ENCODE measurements at regions not wholly inside any gene's neighbourhood (a gene's known extent, or its start where the extent isn't known, plus 50 kb on each side); places are given as distances from the start of the nearest gene placed in this dataset.

- Mint-ChIP-seq H3K36me3 (no peaks in the 10 kb centered on the region), H3K4me1 (no peaks in the 10 kb centered on the region)
These were observed 721.3 kb downstream of the DIAPH3 start for GRCh38 chr13:59442461-59442860.

GRCh38 chr13:59442944-59443486, 720.7 kb downstream of the DIAPH3 start:
- no peak overlapping the region for H3K27ac Mint-ChIP-seq
- no peaks in the 10 kb centered on the region for H3K4me1 Mint-ChIP-seq
- ATAC-seq: no peak
- H3K4me3 Mint-ChIP-seq: no peak overlapping the region
- DNase-seq (ENCODE audit: low spot score in 2 of 2): no peak
- no peaks in the 10 kb centered on the region for H3K9me3 Mint-ChIP-seq
- H3K36me3 Mint-ChIP-seq: no peaks in the 10 kb centered on the region

More at GRCh38 chr13:59442461-59442860, 721.3 kb downstream of the DIAPH3 start:
- DNase-seq (ENCODE audit: low spot score in 2 of 2) (no peak), ATAC-seq (no peak)
- no peak overlapping the region for H3K27ac Mint-ChIP-seq
- H3K9me3 Mint-ChIP-seq: no peaks in the 10 kb centered on the region
- no peak overlapping the region for H3K4me3 Mint-ChIP-seq

- H3K4me1 Mint-ChIP-seq: no peaks in the 10 kb centered on the region
- H3K9me3 Mint-ChIP-seq: no peaks in the 10 kb centered on the region
- no peak overlapping the region for H3K27ac Mint-ChIP-seq
- no peaks in the 10 kb centered on the region for H3K36me3 Mint-ChIP-seq
- H3K4me3 Mint-ChIP-seq: no peak overlapping the region
- no peak for DNase-seq (ENCODE audit: low spot score in 2 of 2)
- no peak for ATAC-seq
These were observed 719.4 kb downstream of the DIAPH3 start for GRCh38 chr13:59444210-59444857.

DNA sequence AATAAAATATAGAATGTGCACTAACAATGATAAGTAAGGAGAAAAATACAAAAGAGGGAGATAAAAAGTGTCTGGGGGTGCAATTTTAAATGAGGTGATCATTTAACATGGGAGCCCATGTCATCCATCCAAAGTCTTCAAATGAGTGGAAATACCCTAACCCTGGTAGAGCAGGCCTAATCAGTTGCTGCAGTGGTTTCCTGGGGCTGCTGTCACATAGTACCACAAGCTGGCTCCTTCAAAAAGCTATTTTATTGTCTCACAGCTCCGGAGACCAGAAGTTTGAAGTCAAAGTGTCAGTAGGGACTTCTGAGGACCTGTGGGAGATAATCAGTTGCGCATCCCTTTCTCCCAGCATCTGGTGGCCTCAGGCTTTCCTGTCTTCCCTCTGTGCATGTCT, 717.9 kb downstream of the DIAPH3 start:
- no peak overlapping the region for H3K4me3 Mint-ChIP-seq
- no peak for DNase-seq (ENCODE audit: low spot score in 2 of 2)
- no peak for ATAC-seq

DNA sequence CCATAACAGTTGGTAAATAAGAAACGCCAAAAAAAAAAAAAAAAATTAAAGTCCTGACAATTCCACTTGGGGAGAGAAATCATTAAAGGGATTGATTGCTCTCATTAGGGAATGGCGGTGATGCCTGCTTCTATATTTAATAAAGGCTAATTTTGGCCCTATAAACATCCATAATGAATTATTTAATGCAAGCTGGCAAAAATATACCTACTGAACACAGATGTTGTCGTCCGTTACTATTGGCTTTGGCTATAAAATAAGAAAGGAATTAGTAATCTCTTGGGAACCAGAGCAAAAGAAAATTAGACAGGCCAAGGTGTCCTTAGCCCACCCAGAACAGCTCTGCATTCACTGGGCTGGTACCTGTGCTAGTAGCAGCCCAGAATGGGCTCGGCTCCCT, 717.3 kb downstream of the DIAPH3 start:
- Mint-ChIP-seq H3K27ac (no peak overlapping the region), H3K4me3 (no peak overlapping the region), H3K4me1 (no peaks in the 10 kb centered on the region), H3K36me3 (no peaks in the 10 kb centered on the region), H3K9me3 (no peaks in the 10 kb centered on the region)
- DNase-seq (ENCODE audit: low spot score in 2 of 2) (no peak), ATAC-seq (no peak)

More for the DNA sequence above, 717.9 kb downstream of the DIAPH3 start:
- no peaks in the 10 kb centered on the region for H3K9me3 Mint-ChIP-seq
- H3K4me1 Mint-ChIP-seq: no peaks in the 10 kb centered on the region
- no peaks in the 10 kb centered on the region for H3K36me3 Mint-ChIP-seq
- H3K27ac Mint-ChIP-seq: no peak overlapping the region

DNA sequence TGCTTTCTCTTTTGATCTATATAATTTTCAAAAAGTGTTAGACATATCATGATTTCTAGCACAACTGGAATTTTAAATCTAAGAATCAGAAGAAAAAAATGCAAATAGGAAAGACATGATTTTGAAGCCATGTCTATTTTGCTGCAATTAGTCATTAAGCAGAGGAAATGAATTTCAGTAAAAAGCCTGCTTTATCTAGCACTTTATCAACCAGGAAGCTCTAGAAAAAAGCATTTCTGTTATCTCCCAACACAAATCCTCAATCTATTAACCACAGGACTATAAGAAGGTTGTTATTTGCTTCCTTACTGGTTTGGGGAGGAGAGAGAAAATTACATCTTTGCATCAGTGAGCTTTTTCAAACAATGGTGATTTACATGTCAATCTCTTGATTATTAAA, 716.7 kb downstream of the DIAPH3 start:
- ATAC-seq (no peak), DNase-seq (ENCODE audit: low spot score in 2 of 2) (no peak)
- Mint-ChIP-seq H3K4me3 (no peak overlapping the region), H3K36me3 (no peaks in the 10 kb centered on the region), H3K27ac (no peak overlapping the region), H3K4me1 (no peaks in the 10 kb centered on the region), H3K9me3 (no peaks in the 10 kb centered on the region)

- Mint-ChIP-seq H3K27ac (no peak overlapping the region), H3K9me3 (no peaks in the 10 kb centered on the region), H3K4me1 (no peaks in the 10 kb centered on the region), H3K36me3 (no peaks in the 10 kb centered on the region), H3K4me3 (no peak overlapping the region)
- ATAC-seq (no peak), DNase-seq (ENCODE audit: low spot score in 2 of 2) (no peak)
These were observed 715.7 kb downstream of the DIAPH3 start for GRCh38 chr13:59447846-59448620.

DNA sequence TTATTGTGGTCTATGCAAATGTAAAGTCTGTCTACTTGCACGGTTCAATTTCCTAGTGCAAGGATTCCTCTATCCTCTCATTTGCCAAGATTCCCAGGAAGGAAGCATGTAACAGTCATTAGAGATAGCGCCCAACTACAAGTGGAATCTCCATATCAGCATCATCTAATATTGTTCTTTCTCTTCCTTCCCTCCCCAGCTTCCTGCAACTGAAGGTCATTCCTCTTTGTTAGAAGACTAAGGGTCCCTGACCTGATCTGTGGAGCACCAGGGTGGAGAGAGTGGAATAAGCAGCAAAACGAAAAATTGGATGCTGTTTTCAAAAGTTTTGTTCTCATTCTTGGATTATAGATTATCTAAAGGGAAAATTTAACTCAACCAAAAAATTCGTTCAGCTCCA, 714.0 kb downstream of the DIAPH3 start:
- Mint-ChIP-seq H3K9me3 (no peaks in the 10 kb centered on the region), H3K4me1 (no peaks in the 10 kb centered on the region), H3K36me3 (no peaks in the 10 kb centered on the region), H3K4me3 (no peak overlapping the region), H3K27ac (no peak overlapping the region)
- ATAC-seq (no peak), DNase-seq (ENCODE audit: low spot score in 2 of 2) (no peak)

DNA sequence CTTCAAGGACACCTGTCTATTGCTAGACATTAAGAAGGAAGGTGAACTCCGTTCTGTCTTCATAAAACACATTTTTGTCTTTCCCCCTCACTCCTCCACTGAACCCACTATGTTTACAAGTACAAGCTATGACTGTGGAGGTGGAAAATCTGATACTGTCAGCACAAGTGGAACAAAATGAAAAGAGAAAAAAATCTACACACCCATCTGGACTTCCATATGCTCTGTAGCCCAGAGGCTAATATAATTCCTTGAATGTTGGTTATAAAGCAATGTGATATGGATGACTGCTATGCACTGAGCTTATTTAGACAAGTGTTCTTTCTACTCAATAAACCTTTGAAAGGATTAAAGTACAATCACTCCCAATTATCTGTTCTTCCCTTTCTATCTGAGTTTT, 713.5 kb downstream of the DIAPH3 start:
- H3K4me3 Mint-ChIP-seq: no peak overlapping the region
- no peaks in the 10 kb centered on the region for H3K4me1 Mint-ChIP-seq
- no peaks in the 10 kb centered on the region for H3K36me3 Mint-ChIP-seq
- DNase-seq (ENCODE audit: low spot score in 2 of 2) (no peak), ATAC-seq (no peak)
- H3K27ac Mint-ChIP-seq: no peak overlapping the region
- H3K9me3 Mint-ChIP-seq: no peaks in the 10 kb centered on the region

DNA sequence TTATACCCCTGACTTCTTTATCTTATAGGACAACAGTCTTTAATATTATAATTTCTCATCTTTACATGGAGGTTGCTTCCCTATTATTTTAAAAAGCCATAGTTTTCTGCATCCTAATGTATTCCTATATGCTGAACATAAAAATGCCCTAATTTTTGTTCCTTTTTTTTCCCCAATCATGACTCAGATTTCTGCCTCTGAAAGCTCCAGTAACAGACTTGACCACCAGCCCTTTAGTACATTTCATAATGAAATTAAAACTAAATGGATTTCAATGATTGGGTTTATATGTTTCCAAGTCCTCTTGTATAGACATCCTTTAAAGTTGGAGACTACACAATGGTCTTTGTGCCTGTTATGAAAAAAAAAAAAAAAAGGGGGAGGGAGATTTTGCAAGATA, 712.5 kb downstream of the DIAPH3 start:
- Mint-ChIP-seq H3K9me3 (no peaks in the 10 kb centered on the region), H3K36me3 (no peaks in the 10 kb centered on the region), H3K4me3 (no peak overlapping the region), H3K27ac (no peak overlapping the region), H3K4me1 (peaks cover 6% of the 10 kb centered on the region)
- DNase-seq (ENCODE audit: low spot score in 2 of 2) (no peak), ATAC-seq (no peak)

DNA sequence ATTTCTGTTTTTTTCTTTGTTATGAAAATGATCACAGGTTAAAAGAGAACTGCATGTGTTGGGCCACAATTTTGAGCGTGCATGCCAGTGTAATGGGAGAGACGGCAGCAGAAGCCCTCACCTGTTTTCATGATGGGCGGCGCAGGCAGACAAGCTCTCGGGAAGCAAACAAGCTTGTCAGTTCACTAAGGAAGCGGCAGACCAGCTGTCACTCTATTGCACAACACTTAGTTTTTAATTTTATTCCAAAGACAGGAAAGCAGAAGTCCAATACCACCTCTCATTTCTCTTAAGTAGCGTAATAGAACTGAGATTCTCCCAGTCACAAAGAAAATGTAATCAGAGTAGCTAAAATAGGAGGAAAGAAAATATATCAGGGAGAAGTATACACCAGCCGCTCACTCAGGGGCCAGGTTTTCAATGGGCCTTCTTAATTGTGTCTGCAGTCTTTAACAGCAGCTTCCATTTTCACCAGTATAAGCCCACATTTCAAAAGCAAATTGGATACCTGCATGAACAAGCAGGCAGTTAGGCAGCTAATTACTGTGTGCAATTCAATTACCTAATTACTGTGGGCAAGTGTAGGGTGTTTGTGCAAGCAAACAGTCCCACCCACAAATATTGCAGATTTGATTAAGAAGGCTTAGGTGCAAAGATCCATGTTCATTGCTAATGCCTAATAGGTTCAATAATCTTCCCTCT, 711.4 kb downstream of the DIAPH3 start:
- Mint-ChIP-seq H3K9me3 (no peaks in the 10 kb centered on the region), H3K36me3 (no peaks in the 10 kb centered on the region), H3K4me3 (no peak overlapping the region), H3K4me1 (peaks cover 6% of the 10 kb centered on the region), H3K27ac (no peak overlapping the region)
- DNase-seq (ENCODE audit: low spot score in 2 of 2) (no peak), ATAC-seq (no peak)

- H3K4me1 Mint-ChIP-seq: peaks cover 16% of the 10 kb centered on the region
- H3K36me3 Mint-ChIP-seq: no peaks in the 10 kb centered on the region
- ATAC-seq: no peak
- no peak overlapping the region for H3K27ac Mint-ChIP-seq
- no peak for DNase-seq (ENCODE audit: low spot score in 2 of 2)
- no peak overlapping the region for H3K4me3 Mint-ChIP-seq
- H3K9me3 Mint-ChIP-seq: no peaks in the 10 kb centered on the region
These were observed 704.7 kb downstream of the DIAPH3 start for GRCh38 chr13:59458908-59459579.

DNA sequence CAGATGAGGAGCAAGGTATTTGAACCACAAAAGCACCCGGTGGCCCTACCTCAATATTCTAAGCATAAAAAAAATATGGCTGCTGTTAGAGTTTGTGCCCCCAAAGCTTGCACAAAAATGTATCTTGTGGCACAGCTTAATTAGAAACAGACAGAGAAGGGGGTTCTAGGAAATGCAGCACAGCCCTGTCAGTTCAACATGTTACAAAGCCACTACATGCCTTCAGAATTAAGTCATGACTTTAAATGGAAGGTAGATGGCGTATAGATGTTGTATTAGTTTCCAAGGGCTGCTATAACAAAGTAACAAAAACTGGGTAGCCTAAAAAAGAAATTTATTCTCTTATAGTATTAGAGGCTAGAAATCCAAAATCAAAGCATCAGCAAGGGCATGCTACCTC, 703.8 kb downstream of the DIAPH3 start:
- H3K4me1 Mint-ChIP-seq: peaks cover 16% of the 10 kb centered on the region
- no peaks in the 10 kb centered on the region for H3K36me3 Mint-ChIP-seq
- no peaks in the 10 kb centered on the region for H3K9me3 Mint-ChIP-seq
- no peak for DNase-seq (ENCODE audit: low spot score in 2 of 2)
- ATAC-seq: no peak
- H3K4me3 Mint-ChIP-seq: no peak overlapping the region
- H3K27ac Mint-ChIP-seq: no peak overlapping the region

- H3K4me1 Mint-ChIP-seq: peaks cover 10% of the 10 kb centered on the region
- H3K27ac Mint-ChIP-seq: no peak overlapping the region
- no peak overlapping the region for H3K4me3 Mint-ChIP-seq
- H3K36me3 Mint-ChIP-seq: no peaks in the 10 kb centered on the region
- ATAC-seq (no peak), DNase-seq (ENCODE audit: low spot score in 2 of 2) (no peak)
- H3K9me3 Mint-ChIP-seq: no peaks in the 10 kb centered on the region
These were observed 702.3 kb downstream of the DIAPH3 start for GRCh38 chr13:59461411-59461810.

- H3K27ac Mint-ChIP-seq: no peak overlapping the region
- no peaks in the 10 kb centered on the region for H3K36me3 Mint-ChIP-seq
- ATAC-seq: no peak
- H3K4me1 Mint-ChIP-seq: peaks cover 10% of the 10 kb centered on the region
- H3K4me3 Mint-ChIP-seq: no peak overlapping the region
- no peak for DNase-seq (ENCODE audit: low spot score in 2 of 2)
- no peaks in the 10 kb centered on the region for H3K9me3 Mint-ChIP-seq
These were observed 700.7 kb downstream of the DIAPH3 start for GRCh38 chr13:59463023-59463422.
